D341Med (cell line): ENCODE measurements at regions not wholly inside any gene's neighbourhood (a gene's known extent, or its start where the extent isn't known, plus 50 kb on each side); places are given as distances from the start of the nearest gene placed in this dataset.

Source experiments
- DNase-seq: peaks from one replicate; pipeline ENCODE4 v3.0.0; 2012; ENCODE audit warnings: low spot score

DNA sequence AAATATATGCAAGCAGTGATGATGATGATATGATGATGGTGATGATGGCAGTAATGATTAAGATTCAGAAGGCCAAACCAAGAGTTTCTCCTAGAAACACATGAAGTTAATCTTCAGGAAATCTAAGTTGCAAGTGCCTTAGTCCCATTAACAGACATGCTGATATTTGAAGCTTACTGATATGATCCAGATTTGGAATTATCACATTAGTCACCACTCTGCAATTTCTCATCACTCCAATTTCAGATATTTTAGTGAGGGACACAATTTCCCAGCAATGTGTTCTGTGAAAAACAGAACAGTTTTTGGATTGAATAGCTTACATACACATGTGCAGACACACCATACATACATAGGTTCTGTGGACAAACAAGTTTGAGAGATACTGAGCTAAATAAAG is 411.4 kb upstream of the FAT3 start:
- no peak for DNase-seq

GRCh38 chr11:91810871-91811270 is 413.7 kb upstream of the FAT3 start:
- DNase-seq: no peak

DNA sequence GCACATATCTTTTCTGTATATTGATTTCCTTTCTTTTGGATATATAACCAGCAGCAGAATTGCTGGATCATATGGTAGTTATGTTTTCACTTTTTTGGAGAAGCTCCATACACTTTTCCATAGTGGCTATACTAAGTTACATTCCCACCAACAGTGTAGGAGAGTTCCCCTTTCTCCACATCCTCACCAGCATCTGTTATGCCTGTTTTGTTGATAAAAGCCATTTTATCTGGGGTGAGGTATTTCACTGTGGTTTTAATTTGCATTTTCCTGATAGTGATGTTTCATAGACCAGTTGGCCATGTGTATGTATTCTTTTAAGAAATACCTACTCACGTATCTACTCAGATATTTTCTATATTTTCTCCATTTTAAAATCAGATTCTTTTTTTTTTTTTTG is 419.3 kb upstream of the FAT3 start:
- DNase-seq: no peak

GRCh38 chr11:91804042-91804441 is 420.6 kb upstream of the FAT3 start:
- DNase-seq: no peak

DNA sequence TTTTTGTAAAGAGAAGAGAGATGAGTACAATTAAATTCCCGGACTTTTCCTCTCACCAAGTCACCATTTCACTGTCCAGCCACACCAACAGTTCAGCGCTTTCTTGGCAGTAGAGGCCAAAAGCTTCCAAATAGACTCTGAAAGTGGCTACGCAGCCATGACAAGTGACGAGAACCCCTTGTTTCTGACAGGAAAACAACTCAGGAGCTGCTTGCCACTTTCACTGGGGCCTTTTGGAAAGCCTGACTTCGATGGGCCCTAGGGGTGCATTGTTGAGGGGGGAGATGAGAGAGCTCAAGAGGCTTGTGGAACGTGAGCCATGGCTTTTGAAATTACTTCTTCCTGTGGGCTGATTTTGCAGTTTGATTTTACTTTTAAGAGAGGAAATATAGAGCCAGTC is 422.1 kb upstream of the FAT3 start:
- DNase-seq: no peak

GRCh38 chr11:91800208-91800914 is 424.3 kb upstream of the FAT3 start:
- DNase-seq: no peak

GRCh38 chr11:91798240-91798639 is 426.4 kb upstream of the FAT3 start:
- DNase-seq: no peak

DNA sequence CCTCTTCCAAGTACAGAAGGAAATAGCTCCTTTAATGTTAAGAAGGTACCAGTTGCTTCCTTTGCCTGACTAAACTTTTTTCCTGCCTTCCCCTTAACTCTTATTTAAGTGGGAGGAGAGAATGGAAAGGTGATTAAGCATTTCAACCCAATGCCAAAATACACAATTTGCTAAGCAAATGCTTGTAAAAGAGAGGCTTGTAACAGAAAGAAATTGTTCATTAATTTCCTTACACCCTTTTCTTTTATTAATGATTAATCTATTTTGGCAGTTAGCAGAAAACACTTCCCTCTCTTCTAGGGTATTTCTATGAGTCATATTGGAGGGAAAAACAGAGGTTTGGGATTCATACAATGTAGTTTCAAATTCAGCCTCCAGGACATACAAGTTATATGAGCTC is 427.6 kb upstream of the FAT3 start:
- DNase-seq: no peak

DNA sequence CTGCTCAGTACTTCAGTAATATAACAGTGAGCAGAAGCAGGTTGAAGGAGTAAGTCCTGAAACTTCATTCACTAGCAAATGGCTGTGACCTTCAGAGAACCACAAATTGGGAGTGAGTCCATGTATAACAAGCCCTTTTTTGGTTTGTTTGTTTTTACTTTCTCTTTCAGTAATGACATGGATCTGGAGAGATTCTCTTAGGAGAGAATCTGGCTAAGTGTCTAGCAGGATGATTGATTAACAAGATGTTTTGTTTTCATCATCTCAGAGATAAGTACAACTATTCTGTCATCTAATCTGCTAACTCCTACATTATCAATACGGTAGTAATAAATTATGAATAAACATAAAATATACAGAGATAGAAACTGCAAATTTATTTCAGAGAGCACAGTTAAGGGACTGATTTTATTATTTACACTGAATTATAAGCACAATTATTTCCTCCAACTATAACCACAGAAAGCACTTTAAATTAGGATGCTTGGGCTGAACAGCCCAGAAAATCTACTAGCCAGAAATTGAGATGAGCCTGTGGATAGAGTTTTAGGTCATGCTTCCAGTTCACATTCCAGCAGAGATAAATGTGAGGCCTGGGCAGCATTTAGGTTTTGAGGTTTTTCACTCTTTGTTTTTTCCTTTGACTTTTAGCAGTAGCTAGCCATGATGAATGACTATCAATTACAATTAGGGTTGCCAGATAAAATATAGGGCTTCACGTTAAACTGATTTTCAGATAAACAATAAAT is 429.3 kb upstream of the FAT3 start:
- no peak for DNase-seq

GRCh38 chr11:91794146-91794545 is 430.5 kb upstream of the FAT3 start:
- DNase-seq: no peak

DNA sequence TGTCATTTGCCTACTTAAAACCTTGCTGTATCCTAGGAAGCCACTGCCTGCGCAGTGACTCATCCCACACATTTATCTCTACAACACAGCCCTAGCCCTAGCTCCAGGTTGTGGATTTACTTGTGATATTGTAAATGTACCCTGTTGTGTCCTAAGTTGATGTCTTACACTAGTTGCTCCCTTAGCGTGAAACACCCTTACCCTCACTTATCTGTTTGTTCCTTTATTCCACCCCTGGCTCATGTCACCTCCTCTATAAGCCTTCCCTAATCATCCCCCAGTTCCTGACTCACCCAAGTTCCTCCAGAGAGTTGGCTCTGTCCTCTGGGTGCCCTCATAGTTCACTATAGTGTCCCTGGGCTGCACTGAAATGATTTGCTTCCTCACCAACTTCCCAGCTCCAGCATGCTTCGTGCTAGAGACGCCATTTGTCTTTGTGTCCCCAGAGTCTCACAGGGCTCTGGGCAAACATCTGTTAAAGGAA is 431.8 kb upstream of the FAT3 start:
- DNase-seq: no peak

- DNase-seq: no peak
These were observed 433.5 kb upstream of the FAT3 start for GRCh38 chr11:91791171-91791468.

GRCh38 chr11:91790346-91791170 is 434.1 kb upstream of the FAT3 start:
- DNase-seq: no peak

GRCh38 chr11:91788764-91789163 is 435.9 kb upstream of the FAT3 start:
- DNase-seq: no peak

DNA sequence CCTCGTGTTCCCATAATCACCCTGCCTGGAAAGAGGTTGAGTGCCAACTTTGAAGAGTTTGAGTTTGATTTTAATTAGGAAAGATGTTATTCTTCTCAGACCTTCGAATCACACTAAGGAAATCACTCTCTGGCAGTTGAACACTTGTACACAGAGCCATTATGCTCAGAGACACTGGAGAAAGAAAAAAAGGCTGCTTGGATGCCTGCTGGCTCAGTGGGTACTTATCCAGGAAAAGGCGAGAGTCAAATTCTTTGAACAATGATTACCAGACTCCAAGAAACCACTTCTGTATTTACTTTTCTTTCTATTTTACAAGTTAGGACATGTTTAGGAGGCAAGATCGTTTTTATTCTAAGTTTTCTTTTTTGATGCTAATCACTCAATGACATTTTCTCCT is 438.5 kb upstream of the FAT3 start:
- no peak for DNase-seq

DNA sequence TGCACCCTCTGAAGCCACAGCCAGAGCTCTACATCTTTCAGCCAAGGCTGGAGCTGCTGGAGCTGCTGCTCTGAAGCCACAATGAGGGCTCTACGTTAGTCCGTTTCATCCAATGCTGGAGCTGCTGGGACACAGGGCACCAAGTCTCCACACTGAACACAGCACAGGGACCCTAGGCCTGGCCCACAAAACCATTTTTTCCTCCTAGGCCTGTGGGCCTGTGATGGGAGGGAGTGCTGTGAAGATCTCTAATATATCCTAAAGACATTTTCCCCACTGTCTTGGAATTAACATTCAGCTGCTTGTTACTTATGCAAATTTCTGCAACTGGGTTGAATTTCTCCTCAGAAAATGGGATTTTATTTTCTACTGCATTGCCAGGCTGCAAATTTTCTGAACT is 441.4 kb upstream of the FAT3 start:
- DNase-seq: no peak

GRCh38 chr11:91778758-91779157 is 445.9 kb upstream of the FAT3 start:
- DNase-seq: no peak

GRCh38 chr11:91776655-91777054 is 448.0 kb upstream of the FAT3 start:
- no peak for DNase-seq

DNA sequence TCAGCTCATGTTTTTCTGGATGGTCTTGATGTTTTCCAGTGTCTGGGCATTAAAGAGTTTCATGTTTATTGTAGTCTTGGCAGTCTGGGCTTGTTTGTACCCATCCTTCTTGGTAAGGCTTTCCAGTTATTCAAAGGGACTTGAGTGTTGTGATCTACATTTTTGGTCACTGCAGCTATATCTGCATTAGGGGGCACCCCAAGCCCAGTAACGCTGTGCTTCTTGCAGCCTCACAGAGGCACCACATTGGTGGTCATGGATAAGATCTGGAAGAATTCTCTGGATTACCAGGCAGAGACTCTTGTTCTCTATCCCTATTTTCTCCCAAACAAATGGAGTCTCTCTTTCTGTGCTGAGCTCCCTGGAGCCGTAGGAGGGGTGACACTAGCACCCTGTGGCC is 451.5 kb upstream of the FAT3 start:
- no peak for DNase-seq

DNA sequence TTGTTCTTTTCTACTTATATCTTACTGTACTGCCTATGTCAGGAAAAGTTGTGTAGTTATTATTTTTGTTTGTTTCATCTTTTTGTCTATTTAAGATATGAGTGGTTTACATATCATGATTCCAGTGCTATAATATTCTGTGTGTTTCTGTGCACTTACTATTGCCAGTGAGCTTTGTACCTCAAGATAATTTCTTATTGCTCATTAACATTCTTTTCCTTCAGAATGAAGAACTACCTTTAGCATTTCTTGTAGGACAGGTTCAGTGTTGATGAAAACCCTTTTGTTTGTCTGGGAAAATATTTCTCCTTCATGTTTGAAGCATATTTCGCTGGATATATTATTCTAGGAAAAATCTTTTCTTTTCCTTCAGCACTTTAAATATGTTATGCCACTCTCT is 452.7 kb upstream of the FAT3 start:
- DNase-seq: no peak

GRCh38 chr11:91768783-91769182 is 455.8 kb upstream of the FAT3 start:
- DNase-seq: no peak

DNA sequence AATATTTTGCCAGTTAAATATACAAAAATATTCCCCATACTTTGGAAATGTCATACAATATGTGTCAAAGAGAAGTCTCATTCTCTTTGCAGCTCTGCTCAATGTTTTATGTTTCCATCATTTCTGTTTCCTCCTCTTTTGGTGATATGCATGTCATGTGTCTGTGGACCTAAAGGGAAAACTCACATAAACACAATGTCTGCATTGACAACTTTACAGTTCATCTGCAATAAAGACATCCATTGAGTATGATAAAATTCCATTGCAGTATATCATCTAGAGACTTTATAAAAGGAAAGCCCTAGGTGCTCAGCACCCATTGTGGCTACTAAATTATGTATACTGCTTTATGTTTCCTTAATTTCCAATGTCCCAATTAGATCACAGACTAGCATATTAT is 461.3 kb upstream of the FAT3 start:
- no peak for DNase-seq

DNA sequence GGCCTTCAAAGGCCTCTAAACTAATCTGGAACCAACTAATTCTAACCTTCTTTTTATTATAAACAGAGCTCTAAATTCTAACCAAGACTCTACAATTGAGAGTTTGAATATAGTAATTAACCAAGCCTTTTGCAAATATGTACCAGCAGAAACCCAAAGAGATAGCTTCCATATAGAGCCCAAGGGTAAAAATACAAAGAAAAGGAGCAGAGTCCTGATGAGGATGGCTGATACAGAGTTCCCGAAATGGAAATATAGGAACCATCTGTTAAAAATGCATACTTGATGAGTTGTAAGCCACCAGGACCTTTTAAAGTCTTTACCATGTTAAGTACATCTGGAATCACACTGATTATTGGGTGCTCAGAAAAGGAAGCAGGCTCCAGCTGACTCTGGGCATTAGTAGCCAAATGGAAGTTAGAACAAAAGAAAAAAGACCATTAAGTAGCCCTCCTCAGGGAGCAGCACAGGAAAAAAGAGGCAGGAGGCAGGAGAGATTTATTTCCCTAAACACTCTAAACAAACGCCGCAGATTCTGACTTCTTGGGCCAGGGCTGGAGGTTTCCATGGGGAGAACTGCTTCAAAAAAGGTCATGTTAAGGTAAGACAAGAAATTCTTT is 463.1 kb upstream of the FAT3 start:
- DNase-seq: no peak
